ENCODE measurements at regions not wholly inside any gene's neighbourhood (a gene's known extent, or its start where the extent isn't known, plus 50 kb on each side); places are given as distances from the start of the nearest gene placed in this dataset.
"Not testable (repeated sequence)": the region's sequence is repeated elsewhere in the genome, so short reads cannot be mapped to it uniquely, and the experiment has no call there.

DNA sequence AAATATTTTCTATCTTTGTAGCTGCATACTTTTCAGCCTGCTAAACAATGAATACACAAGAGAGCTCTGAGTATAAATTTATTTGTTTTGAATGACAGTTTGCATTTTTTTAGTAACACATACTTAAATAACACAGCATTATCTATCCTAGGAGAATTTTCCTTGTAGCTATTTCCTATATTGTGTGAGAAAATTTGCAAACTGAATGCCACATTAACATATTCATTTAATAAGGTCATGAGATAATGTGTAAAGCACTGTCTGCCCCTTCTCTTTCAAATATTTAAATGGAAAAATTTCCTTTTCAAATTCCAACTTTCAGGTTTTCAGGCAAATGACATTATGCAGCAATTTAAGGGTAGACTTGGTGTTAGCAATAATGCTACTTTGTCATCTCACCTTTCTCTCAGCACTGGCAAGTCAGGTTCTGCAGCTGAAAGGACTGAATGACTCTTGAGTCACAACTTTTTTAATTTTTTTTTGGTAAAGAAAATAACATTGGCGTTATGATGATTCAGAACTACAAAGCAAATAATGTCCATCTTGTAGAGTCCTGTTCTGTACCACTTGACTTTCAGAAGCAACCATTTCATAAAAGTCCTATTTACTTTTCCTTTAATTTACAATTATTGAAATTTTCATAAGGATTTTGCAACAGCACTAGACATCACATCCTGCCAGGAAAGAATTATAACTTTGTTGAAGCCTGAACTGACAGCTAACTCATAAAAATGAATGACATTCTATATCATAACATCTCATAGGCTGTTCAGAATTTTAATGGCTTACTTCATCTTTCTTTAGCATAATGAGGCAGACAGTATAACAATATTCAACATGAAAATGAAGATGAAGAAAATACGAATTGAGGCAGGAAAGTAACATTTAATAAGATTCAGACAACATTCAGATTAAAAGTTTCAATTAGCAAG is 681.6 kb upstream of the SEMA6D start:
- no peak for DNase-seq

- DNase-seq: no peak
Measured at GRCh38 chr15:47037003-47037402, 680.3 kb upstream of the SEMA6D start.

DNA sequence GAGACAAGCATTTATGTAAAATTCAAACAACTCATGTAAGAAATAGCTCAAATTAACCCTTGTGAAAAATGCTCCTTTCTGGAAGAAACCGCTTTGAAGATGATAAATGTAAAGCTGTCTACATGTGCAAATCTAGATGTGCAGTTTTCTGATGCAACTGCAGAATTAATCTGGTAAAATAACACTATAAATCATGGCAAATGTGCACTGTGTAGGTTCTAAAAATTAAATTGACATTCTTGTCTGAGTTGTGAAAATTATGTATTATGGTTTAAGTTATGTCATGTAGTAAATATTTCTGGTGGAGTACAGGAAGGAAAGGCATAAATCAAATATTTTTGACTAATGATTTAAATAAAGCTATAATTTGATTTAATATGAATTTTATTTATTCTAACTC is 678.1 kb upstream of the SEMA6D start:
- no peak for DNase-seq

GRCh38 chr15:47041301-47041700 is 676.0 kb upstream of the SEMA6D start:
- no peak for DNase-seq

GRCh38 chr15:47047981-47048380 is 669.3 kb upstream of the SEMA6D start:
- DNase-seq: not testable (repeated sequence)

GRCh38 chr15:47066392-47066791 is 650.9 kb upstream of the SEMA6D start:
- DNase-seq: no peak

GRCh38 chr15:47077846-47078245 is 639.5 kb upstream of the SEMA6D start:
- DNase-seq: not testable (repeated sequence)

DNA sequence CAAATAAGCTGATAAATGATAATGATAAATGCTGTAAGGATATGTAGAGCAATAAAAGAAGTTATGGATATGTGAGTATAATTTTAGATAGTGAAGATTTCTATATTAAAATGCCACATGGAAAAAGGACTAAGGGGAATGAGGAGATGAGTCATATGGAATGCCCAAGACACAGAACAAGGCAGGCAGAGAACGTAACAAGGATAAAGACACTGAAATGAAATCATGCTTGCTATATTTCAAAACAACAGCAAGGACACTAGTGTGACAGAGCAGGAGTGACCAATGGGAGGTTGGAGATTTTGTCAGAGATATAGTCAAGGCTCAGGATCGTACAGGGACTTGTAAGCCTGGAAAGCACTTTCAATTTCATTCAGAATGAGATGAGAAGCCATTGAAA is 621.5 kb upstream of the SEMA6D start:
- no peak for DNase-seq

DNA sequence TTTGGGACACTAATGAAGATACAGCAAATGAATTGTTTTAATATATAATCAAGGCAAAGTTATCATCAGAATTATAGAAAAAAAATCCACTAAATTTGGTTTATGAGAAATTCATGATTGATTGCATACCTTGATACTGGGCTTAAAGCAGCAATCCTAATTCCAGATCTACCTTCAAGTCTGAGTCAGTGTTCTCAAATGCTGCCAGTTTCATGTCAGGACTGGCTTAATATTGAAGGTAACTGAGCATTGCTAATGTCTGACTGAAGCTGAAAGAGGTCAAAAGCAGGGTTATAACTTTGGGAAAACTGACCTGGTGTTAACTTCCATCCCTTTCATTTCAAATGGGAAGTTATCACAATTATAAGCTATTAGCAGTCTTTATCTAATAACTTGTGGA is 618.8 kb upstream of the SEMA6D start:
- not testable (repeated sequence) for DNase-seq

- DNase-seq: not testable (repeated sequence)
Measured at GRCh38 chr15:47099801-47100200, 617.5 kb upstream of the SEMA6D start.

DNA sequence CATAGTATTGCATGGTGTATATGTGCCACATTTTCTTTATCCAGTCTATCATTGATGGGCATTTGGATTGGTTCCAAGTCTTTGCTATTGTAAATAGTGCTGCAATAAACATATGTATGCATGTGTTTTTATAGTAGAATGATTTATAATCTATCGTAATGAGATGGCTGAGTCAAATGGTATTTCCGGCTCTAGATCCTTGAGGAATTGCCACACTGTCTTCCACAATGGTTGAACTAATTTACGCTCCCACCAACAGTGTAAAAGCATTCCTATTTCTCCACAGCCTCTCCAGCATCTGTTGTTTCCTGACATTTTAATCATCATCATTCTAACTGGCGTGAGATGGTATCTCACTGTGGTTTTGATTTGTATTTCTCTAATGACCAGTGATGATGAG is 608.5 kb upstream of the SEMA6D start:
- DNase-seq: not testable (repeated sequence)

GRCh38 chr15:47116698-47117097 is 600.6 kb upstream of the SEMA6D start:
- DNase-seq: no peak

DNA sequence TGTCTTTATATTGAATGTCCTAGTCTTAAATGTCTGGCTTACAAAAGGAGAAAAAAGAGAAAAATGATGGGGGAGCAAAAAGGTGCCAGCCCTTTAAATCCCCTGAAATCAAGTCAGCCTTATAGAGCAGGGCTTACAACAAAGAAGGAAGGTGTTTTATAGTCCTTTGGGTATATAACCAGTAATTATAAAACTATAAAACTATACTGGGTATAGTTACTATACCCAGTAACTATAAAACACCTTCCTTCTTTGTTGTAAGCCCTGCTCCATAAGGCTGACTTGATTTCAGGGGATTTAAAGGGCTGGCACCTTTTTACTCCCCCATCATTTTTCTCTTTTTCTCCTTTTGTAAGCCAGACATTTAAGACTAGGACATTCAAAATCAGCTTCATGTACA is 598.0 kb upstream of the SEMA6D start:
- no peak for DNase-seq

DNA sequence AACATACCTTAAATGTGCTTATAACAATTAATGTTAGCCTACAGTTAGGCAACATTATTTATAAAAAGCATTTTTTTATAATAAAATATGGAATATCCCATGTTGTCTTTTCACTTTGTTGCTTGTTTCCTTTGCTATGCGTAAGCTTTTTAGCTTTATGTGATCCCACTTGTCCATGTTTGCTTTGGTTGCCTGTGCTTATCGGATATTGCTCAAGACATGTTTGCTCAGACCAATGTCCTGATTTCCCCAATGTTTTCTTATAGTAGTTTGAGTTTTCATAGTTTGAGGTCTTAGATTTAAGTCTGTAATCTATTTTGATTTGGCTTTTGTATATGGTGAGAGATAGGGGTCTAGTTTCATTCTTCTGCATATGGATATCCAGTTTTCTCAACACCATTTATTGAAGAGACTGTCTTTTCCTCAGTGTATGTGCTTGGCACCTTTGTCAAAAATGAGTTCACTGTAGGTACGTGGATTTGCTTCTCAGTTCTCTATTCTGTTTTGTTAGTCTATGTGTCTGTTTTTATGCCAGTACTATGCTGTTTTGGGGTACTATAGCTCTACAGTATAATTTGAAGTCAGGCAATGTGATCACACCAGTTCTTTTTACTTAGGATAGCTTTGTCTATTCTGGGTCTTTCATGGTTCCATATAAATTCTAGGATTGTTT is 592.7 kb upstream of the SEMA6D start:
- no peak for DNase-seq

GRCh38 chr15:47129033-47129432 is 588.3 kb upstream of the SEMA6D start:
- DNase-seq: no peak

DNA sequence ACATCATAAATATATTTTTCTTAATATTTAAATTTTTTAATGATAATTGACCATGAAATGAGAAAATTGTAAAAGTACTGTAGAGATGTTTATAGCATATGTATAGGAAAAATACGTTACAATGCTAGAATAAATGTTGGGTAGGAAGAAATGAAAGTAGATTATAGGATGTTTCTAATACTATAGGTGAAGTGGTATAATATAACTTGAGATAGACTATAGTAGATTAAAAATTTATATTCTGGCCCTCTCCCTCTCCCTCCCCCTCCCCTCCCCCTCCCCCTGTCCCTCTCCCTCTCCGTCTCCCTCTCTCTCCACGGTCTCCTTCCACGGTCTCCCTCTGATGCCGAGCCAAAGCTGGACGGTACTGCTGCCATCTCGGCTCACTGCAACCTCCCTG is 585.9 kb upstream of the SEMA6D start:
- not testable (repeated sequence) for DNase-seq

DNA sequence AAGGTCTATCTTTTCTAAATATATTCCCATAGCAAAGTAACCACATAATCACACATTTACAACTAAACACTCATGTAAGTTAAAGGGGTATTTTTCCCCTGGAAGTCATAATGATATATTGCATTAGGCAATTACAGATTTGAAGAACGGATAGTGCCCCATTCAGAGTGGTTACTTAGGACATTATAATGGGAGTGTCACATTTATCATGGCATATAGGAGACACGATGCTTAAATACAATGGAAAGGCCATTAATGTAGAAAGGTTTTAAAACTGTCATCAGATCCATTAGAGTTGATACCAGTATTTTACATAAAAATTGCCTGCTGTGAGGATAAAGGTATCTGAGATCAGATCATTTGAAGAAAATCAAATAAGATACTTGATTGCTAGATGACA is 582.0 kb upstream of the SEMA6D start:
- DNase-seq: no peak

DNA sequence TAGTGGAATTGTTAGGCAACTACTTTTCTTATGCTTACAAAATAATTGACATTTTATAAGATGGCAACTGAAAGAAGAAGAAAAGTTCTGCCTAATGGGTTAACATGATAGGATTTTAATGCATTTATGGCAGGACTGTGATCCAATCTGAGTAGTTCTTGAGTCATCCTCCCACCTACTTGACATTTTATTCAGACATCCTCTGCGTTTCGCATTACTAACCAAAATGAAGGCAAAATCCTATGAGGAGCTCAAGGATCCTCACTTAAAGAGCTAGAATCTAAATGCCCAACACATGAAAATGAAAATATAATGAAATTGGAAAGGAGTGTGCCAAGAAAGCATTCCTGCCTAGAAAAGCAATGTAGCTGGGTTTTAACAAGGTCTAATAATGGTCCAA is 581.1 kb upstream of the SEMA6D start:
- DNase-seq: no peak

DNA sequence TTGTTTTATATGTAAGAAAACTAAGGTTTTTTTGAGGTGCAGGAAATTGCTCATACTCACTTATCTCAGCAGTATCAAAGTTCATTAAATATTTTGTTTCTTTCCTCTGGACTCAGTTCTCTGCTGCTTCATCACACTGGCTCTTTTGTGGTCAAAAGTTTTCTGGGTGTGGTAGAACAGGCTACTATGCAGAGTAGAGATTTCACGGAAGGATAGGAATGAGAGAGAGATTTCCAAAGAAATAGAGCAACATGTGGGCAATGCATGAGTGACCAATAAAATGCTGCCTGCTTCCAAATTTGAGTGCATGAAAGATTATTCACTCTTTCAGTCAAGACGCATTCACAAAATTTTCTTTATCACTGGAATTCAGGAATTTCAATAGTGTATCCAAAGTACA is 577.3 kb upstream of the SEMA6D start:
- no peak for DNase-seq

GRCh38 chr15:47157827-47158226 is 559.5 kb upstream of the SEMA6D start:
- no peak for DNase-seq

GRCh38 chr15:47158573-47158972 is 558.7 kb upstream of the SEMA6D start:
- DNase-seq: no peak

DNA sequence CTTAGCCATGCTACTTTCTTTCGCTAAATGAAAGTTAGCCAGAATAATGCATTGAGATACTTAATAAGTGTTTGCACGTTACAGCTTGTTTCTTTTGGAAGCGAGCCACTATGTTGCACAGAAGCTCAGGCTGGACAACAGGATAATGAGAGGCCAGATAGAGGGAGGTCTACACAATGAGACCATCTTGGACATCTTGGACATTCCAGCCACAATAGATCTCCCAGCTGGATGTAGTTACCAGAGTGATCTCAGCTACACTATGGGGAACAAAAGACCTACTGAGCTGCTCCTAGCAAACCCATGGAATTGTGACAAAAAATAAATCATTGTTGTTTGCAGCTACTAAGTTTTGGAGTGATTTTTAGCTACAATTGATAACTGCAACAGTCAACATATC is 540.1 kb upstream of the SEMA6D start:
- no peak for DNase-seq

- DNase-seq: no peak
Measured at GRCh38 chr15:47179988-47180387, 537.3 kb upstream of the SEMA6D start.

DNA sequence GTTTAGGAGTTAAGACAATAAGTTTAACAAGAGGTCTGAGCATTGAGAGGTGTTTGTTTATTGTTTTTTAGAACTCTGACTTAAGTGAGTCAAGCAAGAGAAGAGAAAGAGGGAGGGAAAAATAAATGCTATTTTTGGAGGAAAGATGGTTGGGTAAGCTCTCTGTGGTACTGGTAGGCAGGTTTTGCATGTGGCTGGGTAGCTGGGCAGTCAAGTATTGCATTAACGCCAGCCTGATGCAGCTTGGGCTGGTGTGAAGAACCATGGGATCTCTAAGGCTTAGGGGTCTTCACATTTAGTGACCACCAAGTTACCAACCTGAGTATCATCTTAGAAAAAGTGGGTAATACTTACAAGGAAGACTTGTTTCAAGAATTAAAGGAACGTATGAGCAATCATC is 534.5 kb upstream of the SEMA6D start:
- no peak for DNase-seq

All from suppressor macrophage treated with lipopolysaccharide for 4 hours (primary cell).